ENCODE measurements at regions not wholly inside any gene's neighbourhood (a gene's known extent, or its start where the extent isn't known, plus 50 kb on each side); places are given as distances from the start of the nearest gene placed in this dataset.

- DNase-seq (ENCODE audit: extremely low spot score, insufficient read length, low read depth): no peak
- FAIRE-seq: no peak
Measured at GRCh38 chr11:95301474-95301873, 70.5 kb upstream of the SESN3 start.

- DNase-seq (ENCODE audit: extremely low spot score, insufficient read length, low read depth) (no peak), FAIRE-seq (no peak)
Measured at GRCh38 chr11:95299078-95299679, 68.2 kb upstream of the SESN3 start.

- FAIRE-seq (no peak), DNase-seq (ENCODE audit: extremely low spot score, insufficient read length, low read depth) (no peak)
Measured at GRCh38 chr11:95297680-95298452, 66.9 kb upstream of the SESN3 start.

- DNase-seq (ENCODE audit: extremely low spot score, insufficient read length, low read depth) (peak; percentile 25), FAIRE-seq (peak; percentile 91)
Measured at GRCh38 chr11:95296621-95297025, 65.6 kb upstream of the SESN3 start.

GRCh38 chr11:95296165-95296564 is 65.2 kb upstream of the SESN3 start:
- no peak for FAIRE-seq
- DNase-seq (ENCODE audit: extremely low spot score, insufficient read length, low read depth): no peak

- FAIRE-seq (no peak), DNase-seq (ENCODE audit: extremely low spot score, insufficient read length, low read depth) (no peak)
Measured at GRCh38 chr11:95295382-95296149, 64.6 kb upstream of the SESN3 start.

- no peak for FAIRE-seq
- DNase-seq (ENCODE audit: extremely low spot score, insufficient read length, low read depth): no peak
Measured at GRCh38 chr11:95294701-95295100, 63.7 kb upstream of the SESN3 start.

- FAIRE-seq: no peak
- no peak for DNase-seq (ENCODE audit: extremely low spot score, insufficient read length, low read depth)
Measured at GRCh38 chr11:95293116-95293515, 62.1 kb upstream of the SESN3 start.

- FAIRE-seq: no peak
Measured at GRCh38 chr11:95291946-95292345, 60.9 kb upstream of the SESN3 start.

GRCh38 chr11:95289378-95290101 is 58.5 kb upstream of the SESN3 start:
- DNase-seq (ENCODE audit: extremely low spot score, insufficient read length, low read depth) (no peak), FAIRE-seq (no peak)

More at GRCh38 chr11:95291946-95292345, 60.9 kb upstream of the SESN3 start:
- no peak for DNase-seq (ENCODE audit: extremely low spot score, insufficient read length, low read depth)

- FAIRE-seq (no peak), DNase-seq (ENCODE audit: extremely low spot score, insufficient read length, low read depth) (no peak)
Measured at GRCh38 chr11:95284057-95285052, 53.4 kb upstream of the SESN3 start.

GRCh38 chr11:95283650-95284049 is 52.6 kb upstream of the SESN3 start:
- FAIRE-seq: no peak
- DNase-seq (ENCODE audit: extremely low spot score, insufficient read length, low read depth): no peak

GRCh38 chr11:95283146-95283545 is 52.1 kb upstream of the SESN3 start:
- FAIRE-seq: no peak
- DNase-seq (ENCODE audit: extremely low spot score, insufficient read length, low read depth): no peak

- FAIRE-seq: no peak
- no peak for DNase-seq (ENCODE audit: extremely low spot score, insufficient read length, low read depth)
Measured at GRCh38 chr11:95282291-95282751, 51.3 kb upstream of the SESN3 start.

All from GM18507 (cell line).